A673 (cell line): ENCODE measurements at regions not wholly inside any gene's neighbourhood (a gene's known extent, or its start where the extent isn't known, plus 50 kb on each side); places are given as distances from the start of the nearest gene placed in this dataset.

Experiments used
- EZH2 ChIP-seq: fragments of 200-600 bp; sonication (generic); IDR thresholded peaks from 2 replicates; pipeline ENCODE4 v1.6.1; 2017; ENCODE audit warnings: borderline replicate concordance, low read depth, mild to moderate bottlenecking, mixed read lengths, antibody characterized with exemption, low read length; ENCODE audit not compliant: poor library complexity, severe bottlenecking
- TF ChIP-seq, protein P1 (sequence below): fragments of 300-800, 200-600 bp; sonication (generic); conservative IDR thresholded peaks from 2 replicates; pipeline ENCODE4 v1.5.1; 2017; ENCODE audit warnings: low read depth, mild to moderate bottlenecking, antibody characterized with exemption, low read length, moderate library complexity, mixed read lengths

DNA sequence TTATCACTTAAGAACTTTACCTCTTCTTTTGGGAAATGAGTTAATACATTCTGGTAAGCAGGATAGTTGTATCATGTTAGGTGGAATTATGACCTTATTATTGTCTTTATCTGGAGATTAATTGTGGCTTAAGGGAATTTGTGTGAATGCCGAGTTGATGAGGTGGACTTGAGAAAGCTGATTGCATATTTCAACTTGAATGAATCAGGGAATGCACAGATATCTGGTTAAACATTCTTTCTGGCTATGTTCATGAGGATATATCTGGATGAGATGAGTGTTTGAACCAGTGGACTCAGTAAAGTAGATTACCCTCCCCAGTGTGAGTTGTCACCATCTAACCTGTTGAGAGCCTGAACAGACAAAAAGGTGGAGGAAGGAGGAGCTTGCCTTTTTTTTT is 326.1 kb upstream of the GOT2 start:
- TF ChIP-seq, protein P1, sequence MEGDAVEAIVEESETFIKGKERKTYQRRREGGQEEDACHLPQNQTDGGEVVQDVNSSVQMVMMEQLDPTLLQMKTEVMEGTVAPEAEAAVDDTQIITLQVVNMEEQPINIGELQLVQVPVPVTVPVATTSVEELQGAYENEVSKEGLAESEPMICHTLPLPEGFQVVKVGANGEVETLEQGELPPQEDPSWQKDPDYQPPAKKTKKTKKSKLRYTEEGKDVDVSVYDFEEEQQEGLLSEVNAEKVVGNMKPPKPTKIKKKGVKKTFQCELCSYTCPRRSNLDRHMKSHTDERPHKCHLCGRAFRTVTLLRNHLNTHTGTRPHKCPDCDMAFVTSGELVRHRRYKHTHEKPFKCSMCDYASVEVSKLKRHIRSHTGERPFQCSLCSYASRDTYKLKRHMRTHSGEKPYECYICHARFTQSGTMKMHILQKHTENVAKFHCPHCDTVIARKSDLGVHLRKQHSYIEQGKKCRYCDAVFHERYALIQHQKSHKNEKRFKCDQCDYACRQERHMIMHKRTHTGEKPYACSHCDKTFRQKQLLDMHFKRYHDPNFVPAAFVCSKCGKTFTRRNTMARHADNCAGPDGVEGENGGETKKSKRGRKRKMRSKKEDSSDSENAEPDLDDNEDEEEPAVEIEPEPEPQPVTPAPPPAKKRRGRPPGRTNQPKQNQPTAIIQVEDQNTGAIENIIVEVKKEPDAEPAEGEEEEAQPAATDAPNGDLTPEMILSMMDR, result no peak
- TF ChIP-seq EZH2, result no peak
